ENCODE measurements at regions not wholly inside any gene's neighbourhood (a gene's known extent, or its start where the extent isn't known, plus 50 kb on each side); places are given as distances from the start of the nearest gene placed in this dataset.

- Histone ChIP-seq H4K20me1 (replicated peaks; ENCODE audit: control insufficient read depth, extremely low read depth, insufficient read depth, low read length) (no peaks in the 10 kb centered on the region), H3K36me3 (ENCODE audit: control insufficient read depth in 2 of 2, extremely low read depth in 1 of 2, insufficient read depth in 2 of 2, low read length in 2 of 2) (no peaks in the 10 kb centered on the region), H3K9me3 (replicated peaks; ENCODE audit: control insufficient read depth, insufficient read depth, low read length) (no peaks in the 10 kb centered on the region), H3K9ac (replicated peaks; ENCODE audit: extremely low read depth, insufficient read depth, low read length) (no peak overlapping the region), H3K79me2 (ENCODE audit: control insufficient read depth, insufficient read depth, low read length) (no peaks in the 10 kb centered on the region), H3K9me1 (replicated peaks; ENCODE audit: control insufficient read depth, extremely low read depth, insufficient read depth, low read length) (no peaks in the 10 kb centered on the region), H3K27me3 (ENCODE audit: control insufficient read depth in 2 of 2, insufficient read depth in 2 of 2, low read length in 2 of 2) (no peaks in the 10 kb centered on the region), H3K27ac (ENCODE audit: insufficient read depth, low read depth, low read length) (no peak overlapping the region), H3K4me2 (ENCODE audit: insufficient read depth, low read length) (no peak overlapping the region), H2AFZ (ENCODE audit: low read depth, low read length) (no peak overlapping the region), H3K4me1 (ENCODE audit: control insufficient read depth, extremely low read depth, insufficient read depth, low read length) (no peaks in the 10 kb centered on the region), H3K4me3 (replicated peaks in 1 of 3; ENCODE audit: insufficient read depth in 1 of 3, low read depth in 1 of 3, low read length in 3 of 3) (no peak overlapping the region)
- POLR2A ChIA-PET = no interaction called here
- dilution Hi-C loops (cut with MboI; ENCODE audit: extremely low pct_ligation_motif_present, low sequenced_read_pairs) (no loop called here), intact Hi-C loops (cut with micrococcal nuclease) (loop anchor here (10.0 kb wide), 1 partner anchor 378 kb away; no protein-coding TSS in a partner anchor)
- CTCF ChIA-PET = no interaction called here
- TF ChIP-seq GATA2 (IDR thresholded peaks at IDR 0.05; ENCODE audit: insufficient read depth, insufficient read length, low read depth, low read length) (no peak), MYC (IDR thresholded peaks at IDR 0.05; ENCODE audit: low read depth, low read length) (no peak), FOS (IDR thresholded peaks at IDR 0.05; ENCODE audit: borderline replicate concordance, insufficient read depth, low read length) (no peak), POLR2AphosphoS5 (IDR thresholded peaks at IDR 0.05; ENCODE audit: insufficient read depth, low read depth, low read length) (no peak), CTCF (IDR thresholded peaks at IDR 0.05; ENCODE audit: extremely low read depth in 1 of 2, insufficient read depth in 1 of 2, low read depth in 1 of 2, low read length in 2 of 2) (no peak), POLR2A (IDR thresholded peaks at IDR 0.05; ENCODE audit: low read depth, low read length) (no peak)
- TF ChIP-seq, protein P1, sequence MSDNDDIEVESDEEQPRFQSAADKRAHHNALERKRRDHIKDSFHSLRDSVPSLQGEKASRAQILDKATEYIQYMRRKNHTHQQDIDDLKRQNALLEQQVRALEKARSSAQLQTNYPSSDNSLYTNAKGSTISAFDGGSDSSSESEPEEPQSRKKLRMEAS (IDR thresholded peaks at IDR 0.05; ENCODE audit: insufficient read depth, insufficient read length) = no peak
- FAIRE-seq = no peak
- DNase-seq (ENCODE audit: low read depth, low spot score) = no peak
- BruUV-seq (replicated peaks) = no TSS peak
Observed at GRCh38 chr5:125652761-125653160, 770.4 kb upstream of the GRAMD2B start.

Measured in endothelial cell of umbilical vein (primary cell).